ENCODE measurements at regions not wholly inside any gene's neighbourhood (a gene's known extent, or its start where the extent isn't known, plus 50 kb on each side); places are given as distances from the start of the nearest gene placed in this dataset.

DNA sequence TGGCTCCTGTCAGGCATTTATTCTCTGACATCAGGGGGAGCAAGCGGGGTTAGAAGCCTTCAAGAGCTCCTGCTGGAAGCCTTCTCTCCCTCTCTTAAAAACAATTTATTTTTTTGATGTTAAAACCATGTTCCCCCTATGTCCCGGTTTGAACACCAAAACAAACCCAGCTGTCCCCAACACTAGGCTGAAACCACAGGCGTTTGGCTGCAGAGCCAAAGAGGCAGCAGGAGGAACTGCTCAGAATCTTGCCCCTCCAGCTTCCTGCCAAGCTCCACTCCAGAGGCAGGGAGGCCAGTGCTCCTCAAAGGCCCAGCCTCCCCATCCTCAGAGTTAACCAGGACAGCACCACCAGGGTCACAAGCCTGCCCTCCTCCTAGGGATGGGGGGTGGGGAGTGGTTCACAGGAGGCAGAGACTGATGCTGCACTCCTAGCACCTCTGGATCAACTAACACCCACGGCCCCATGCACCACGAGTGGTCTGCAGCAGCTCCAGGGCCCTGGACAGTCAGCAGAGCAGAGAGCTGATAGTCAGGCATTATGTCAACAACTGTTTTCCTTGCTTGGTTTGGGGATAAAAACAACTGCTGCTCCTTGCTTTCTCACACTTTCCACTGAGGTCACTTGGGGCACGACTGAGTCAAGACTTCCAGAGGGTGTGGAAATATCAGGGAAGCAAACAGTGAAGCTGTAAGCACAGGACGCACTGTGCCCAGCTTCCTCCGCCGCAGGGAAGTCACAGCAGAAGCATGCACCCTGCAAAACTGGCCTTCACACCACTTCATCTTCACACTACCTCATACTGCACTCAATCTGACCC is 96.5 kb upstream of the ADRA1B start:
- H3K4me3 ChIP-seq (ENCODE audit: low read depth, low read length) = no peak overlapping the region
- no peak for TF ChIP-seq CTCF (IDR thresholded peaks at IDR 0.05; ENCODE audit: insufficient read depth, low read depth, low read length, missing control alignments)
- DNase-seq (ENCODE audit: low read depth) = no peak

- TF ChIP-seq CTCF (IDR thresholded peaks at IDR 0.05; ENCODE audit: insufficient read depth, low read depth, low read length, missing control alignments) = no peak
- no peak overlapping the region for H3K4me3 ChIP-seq (ENCODE audit: low read depth, low read length)
- no peak for DNase-seq (ENCODE audit: low read depth)
These were observed 95.6 kb upstream of the ADRA1B start for GRCh38 chr5:159820692-159821091.

DNA sequence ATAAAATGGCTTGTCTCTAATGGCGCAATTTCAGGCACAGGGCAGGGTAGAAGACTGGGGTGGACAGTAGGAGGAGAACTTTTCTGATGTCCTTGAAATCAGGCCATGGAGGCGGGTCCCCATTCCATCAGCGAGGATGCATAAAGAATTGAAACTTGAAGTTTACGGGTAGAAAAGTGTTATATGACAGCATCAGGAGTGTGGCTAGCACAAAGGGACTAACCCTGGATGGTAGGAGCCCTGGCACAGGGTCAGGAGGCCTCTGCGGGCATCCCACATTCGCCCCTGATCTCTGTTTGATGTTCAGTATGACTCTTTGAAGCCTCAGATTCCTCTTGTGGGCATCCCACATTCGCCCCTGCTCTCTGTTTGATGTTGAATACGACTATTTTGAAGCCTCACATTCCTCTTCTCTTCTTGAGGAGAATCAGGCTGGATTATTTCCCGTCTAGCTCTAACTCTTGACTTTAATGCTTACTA is 94.8 kb upstream of the ADRA1B start:
- TF ChIP-seq CTCF (IDR thresholded peaks at IDR 0.05; ENCODE audit: insufficient read depth, low read depth, low read length, missing control alignments) = no peak
- DNase-seq (ENCODE audit: low read depth) = no peak

GRCh38 chr5:159824188-159825161 is 91.8 kb upstream of the ADRA1B start:
- H3K4me3 ChIP-seq (ENCODE audit: low read depth, low read length) = no peak overlapping the region
- no peak for DNase-seq (ENCODE audit: low read depth)
- TF ChIP-seq CTCF (IDR thresholded peaks at IDR 0.05; ENCODE audit: insufficient read depth, low read depth, low read length, missing control alignments) = no peak

More for the DNA sequence above, 94.8 kb upstream of the ADRA1B start:
- H3K4me3 ChIP-seq (ENCODE audit: low read depth, low read length) = no peak overlapping the region

DNA sequence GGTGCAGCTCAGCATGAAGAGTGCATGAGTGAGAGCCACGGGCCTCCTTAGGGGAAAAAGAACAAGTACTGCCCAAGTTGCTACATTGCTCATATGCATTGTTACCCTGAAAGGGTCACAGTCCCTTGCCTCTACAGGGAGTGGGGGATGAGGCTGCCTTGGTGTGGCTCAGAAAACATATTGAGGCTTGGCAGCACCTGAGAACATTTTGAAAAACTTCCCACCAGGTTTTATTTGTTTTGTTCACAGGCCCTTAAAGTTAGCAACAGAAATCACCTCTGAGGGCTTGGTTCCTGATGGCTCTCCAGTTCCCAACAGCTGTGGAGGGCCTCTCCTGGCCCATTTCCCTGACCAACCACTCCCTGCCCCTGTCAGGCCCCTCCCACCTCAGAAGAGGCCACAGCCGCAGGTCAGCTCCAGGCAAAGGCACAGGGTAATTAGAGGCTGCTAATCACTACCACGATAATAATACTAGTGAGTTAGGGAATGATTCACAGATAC is 90.7 kb upstream of the ADRA1B start:
- DNase-seq (ENCODE audit: low read depth) = peak; percentile 28

More for the DNA sequence above, 90.7 kb upstream of the ADRA1B start:
- H3K4me3 ChIP-seq (ENCODE audit: low read depth, low read length) = no peak overlapping the region
- no peak for TF ChIP-seq CTCF (IDR thresholded peaks at IDR 0.05; ENCODE audit: insufficient read depth, low read depth, low read length, missing control alignments)

Data from GM12865 (cell line).